ENCODE measurements at regions not wholly inside any gene's neighbourhood (a gene's known extent, or its start where the extent isn't known, plus 50 kb on each side); places are given as distances from the start of the nearest gene placed in this dataset.

DNA sequence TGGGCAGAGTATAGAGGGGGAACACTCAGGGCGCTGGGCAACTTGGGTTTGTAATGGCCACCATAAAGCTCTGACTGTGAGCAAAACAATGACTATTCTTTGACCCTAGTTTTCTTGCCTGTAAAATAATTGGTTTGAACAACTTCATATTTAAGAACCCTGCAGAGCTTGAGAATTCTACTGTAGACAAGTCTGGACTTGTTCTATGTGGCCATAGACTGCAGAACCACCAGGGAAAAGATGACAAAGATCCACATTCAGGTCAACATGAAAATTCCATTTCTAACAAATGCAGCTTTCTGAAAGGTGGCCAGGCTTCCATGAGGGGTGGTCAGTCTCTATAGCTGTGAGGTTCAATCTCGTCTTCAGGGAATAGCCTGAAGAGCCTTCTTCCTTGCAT, 239.4 kb upstream of the LRRN1 start:
- DNase-seq: no peak

- DNase-seq: no peak
These were observed 243.2 kb upstream of the LRRN1 start for GRCh38 chr3:3556078-3556477.

DNA sequence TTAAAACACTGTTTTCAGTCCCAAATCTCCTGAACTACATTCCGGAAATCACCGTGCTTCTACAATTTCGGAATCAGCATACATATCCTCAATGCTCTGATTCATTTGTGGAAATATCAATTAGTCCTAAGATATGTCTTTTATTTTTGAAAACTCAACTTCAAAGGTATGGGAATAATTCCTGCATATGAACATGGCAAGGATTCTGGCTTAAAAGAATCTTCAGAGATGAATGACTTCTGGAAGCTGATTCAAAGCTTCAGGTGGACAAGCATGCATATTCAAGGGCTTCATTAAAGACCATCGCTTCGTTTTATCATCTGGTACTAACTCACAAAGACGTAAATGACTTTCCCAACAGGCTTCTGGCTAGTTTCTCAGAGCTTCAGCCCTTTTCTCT, 246.0 kb upstream of the LRRN1 start:
- no peak for DNase-seq

DNA sequence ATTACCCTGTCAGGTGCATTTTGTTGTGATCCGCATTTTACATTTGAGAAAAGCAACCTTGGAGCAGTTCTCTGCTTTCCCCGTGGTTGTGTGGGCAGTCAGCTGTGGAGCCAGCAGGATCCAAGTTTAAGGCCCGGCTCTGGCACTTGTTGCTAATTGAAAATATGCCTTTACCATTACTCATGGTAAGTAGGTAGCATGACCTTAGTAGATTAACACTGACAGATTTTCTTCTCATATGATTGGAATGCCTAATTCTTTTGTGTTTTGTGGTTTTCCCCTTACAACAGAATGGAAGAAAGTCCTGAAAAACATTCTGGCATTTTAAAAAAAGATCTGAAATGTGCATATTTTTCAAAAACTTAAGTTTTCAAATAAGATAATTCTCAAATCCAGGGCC, 246.5 kb upstream of the LRRN1 start:
- DNase-seq: no peak

DNA sequence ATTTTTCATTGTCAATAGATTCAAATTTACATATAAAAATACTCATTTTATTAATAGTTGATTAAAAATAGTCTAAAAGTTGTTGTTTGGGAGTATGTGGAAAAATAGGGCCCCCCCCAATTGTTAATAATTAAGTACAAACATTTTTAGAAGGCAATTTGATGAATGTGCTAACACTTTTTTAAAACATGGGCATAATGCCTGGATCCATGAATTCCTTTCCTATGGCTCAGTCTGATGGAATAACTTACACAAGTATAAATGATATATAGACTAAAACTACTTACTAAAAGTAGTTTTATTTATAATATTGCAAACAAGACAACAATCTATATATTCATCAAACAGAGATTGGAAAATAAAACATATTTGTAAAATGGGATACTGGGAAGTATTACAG, 247.2 kb upstream of the LRRN1 start:
- no peak for DNase-seq

DNA sequence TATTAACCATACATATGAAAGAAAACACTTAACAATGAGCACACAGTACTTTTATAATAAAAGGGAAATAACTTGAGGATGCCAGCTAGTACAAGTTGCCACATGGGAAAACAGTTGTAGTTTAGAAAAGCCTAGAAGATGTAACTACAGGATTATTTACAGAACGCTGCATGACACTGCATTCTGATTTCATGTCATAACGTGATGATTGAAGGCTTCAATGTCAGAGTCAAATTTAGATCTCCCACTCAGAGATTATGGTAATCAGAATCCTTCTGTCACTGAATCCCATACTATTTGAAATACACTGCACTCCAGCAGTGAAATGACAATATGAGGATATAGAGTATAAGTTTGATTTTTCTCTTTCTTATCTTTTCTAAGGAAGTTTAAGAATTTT, 253.9 kb upstream of the LRRN1 start:
- DNase-seq: no peak

GRCh38 chr3:3538451-3538850, 260.8 kb upstream of the LRRN1 start:
- no peak for DNase-seq

DNA sequence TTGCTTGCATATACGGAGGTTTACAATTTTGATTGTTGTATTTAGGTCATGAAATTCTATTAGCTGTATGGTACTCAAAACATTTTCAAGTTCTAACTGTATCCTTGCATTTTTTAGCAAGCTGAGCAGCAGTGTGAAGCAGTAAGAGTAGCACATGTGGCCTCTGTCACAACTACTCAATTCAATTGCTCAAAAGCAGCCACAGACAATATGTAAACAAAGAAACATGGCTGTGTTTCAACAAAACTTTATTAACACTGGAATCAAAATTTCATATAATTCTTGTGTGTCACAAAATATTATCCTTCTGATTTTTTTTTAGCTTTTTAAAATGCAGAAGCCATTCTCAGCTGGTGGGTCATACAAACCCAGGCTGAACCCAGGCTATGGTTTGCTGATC, 266.7 kb upstream of the LRRN1 start:
- DNase-seq: no peak

GRCh38 chr3:3531476-3531875, 267.8 kb upstream of the LRRN1 start:
- no peak for DNase-seq

- no peak for DNase-seq
These were observed 280.0 kb upstream of the LRRN1 start for GRCh38 chr3:3519266-3519665.

GRCh38 chr3:3516996-3517395, 282.2 kb upstream of the LRRN1 start:
- no peak for DNase-seq

DNA sequence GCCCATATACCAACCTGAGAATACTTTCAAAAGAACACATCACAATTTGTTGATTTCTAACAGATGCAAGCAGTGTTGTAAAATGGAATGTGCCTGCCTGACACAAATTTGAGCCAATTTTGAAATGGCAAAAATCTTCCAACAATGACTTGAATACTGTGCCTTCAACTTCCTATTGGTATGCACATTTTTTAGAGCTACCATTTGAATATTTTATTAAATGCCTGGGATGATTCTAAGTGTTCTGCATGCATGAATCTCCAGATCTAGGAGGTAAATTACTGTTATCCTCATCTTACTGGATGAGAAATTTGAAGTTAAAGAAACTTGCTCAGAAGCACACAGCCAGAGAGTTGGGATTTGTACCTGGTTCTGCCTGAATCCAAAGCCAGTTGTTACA, 282.8 kb upstream of the LRRN1 start:
- DNase-seq: no peak

- no peak for DNase-seq
These were observed 289.6 kb upstream of the LRRN1 start for GRCh38 chr3:3509665-3510064.

GRCh38 chr3:3504686-3505085, 294.5 kb upstream of the LRRN1 start:
- no peak for DNase-seq

- no peak for DNase-seq
These were observed 295.8 kb upstream of the LRRN1 start for GRCh38 chr3:3503411-3503810.

DNA sequence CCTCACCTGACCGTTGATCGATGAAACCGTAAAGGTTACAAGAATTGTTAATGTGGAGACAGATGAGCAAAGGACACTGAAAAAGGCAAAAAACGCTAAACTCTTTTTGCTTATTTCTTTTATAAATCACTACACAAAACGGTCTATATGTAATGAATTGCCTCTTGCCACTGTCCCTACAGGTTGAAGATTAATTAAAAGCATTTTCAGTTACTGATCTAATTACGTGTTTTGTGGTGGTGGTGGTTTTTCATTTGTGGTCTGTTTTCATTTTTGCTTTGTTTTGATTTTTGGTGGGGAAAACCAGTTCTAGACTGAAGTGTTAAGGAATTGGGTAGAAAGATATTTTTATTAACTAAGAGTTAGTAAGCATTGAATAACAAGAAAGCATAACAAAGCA, 299.2 kb upstream of the LRRN1 start:
- no peak for DNase-seq

DNA sequence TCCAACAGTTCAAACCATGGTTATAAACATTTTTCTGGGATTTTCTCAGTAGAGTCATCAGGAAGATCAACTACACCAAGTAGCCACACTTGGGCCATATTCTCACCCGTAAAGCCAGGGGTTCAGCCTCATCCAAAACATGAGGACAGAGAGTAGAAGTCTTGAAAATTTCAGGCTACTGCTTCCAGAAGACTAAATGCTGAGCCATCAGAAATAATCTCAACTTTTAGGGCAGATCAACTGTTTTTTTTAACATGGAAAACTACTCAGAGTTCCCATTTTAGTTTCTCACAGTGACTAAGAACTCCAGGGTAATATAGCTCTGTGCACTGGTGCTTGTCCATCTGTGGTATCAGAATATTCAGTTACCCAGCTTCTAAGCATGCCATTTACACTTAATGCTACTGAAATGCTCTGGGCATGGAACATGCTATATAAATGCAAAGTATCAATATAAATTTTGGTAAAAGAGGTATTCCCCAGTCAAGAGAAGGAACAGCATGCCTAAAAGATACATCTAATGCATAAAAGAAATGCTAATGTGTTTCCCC, 300.1 kb upstream of the LRRN1 start:
- DNase-seq: no peak

DNA sequence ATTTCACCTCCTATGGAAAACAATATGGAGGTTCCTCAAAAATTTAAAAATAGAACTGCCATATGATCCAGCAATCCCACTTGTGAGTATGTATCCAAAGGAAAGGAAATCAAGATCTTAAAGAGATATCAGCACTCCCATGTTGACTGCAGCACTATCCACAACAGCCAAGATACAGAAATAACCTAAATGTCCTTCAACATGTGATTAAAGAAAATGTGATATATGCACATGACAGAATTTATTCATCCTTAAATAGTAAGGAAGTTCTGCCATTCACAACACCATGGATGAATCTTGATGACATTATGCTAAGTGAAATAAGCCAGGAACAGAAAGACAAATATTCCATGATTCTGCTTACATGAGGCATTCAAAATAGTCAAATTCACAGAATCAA, 303.6 kb upstream of the LRRN1 start:
- DNase-seq: no peak

DNA sequence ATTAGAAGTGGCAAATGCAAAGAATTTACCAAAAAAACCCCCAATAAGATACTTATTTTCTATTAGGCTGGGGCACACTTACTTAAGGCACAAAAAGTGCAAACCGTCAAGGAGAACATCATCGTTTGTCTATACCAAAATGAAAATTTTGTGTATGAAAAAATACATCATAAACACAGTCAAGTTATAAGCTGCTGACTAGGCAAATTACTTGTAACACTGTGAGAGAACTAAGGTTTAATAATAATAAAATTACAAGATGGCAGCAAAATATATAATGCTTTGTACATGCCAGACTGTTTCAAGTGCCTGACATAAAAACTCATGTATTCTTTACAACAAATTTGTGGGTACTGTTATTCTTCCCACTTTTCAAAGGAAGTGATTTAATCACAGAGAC, 297.2 kb upstream of the CRBN start:
- no peak for DNase-seq

DNA sequence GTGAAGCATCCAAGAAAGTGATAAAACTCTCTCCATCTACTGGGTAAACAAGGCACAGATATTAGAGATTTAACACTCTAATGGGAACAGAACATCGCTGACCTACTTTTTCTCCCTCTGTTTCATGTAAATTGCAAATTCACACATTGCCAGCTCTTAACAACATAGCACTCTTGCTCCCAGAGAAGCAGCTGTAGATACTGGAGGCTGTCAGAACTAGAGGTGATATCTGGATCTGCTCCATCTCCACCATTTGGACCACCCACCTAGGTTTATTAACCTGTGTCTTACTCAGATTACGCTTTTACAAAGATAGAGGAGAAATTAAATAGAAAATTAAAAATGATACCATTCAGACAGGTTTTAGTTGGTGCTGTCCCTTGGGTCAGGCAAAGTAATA, 289.1 kb upstream of the CRBN start:
- no peak for DNase-seq

DNA sequence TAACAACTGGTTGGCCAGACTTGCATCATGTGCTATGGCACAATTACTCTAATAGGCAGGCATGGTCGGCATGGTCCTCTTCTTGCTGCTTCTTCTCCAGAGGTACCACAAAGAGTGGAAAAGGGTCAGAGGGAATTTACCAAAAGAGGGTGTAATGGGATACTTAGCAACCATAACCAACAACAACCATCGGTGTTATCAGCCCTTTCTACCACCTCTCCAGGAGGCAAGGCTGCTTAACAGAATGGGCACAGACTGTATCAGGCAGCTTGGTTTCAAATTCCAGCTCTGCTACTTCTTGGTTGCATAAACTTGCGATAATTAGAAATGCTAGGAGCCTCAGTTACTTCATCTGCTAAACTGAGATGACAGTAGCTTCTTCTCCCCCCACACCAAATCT, 284.6 kb upstream of the CRBN start:
- DNase-seq: no peak

DNA sequence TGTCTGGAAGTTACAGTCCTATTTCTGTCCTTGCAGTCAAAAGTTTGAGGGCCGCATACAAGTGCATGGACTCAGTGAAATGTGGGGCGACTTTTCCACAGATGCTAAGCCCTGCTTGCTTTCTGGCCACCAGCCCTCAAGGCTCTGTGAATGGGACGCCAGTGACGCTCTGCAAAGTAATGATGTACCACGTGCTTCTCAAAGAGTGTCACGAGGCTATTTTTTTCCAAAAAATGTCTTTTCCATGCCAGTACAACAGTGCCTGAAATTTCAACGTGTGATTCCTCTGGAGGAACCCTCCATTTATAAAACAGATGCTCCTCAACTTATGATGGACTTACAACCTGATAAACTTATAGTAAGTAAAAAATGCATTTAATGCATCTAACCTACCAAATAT, 281.8 kb upstream of the CRBN start:
- no peak for DNase-seq

- no peak for DNase-seq
These were observed 269.0 kb upstream of the CRBN start for GRCh38 chr3:3448468-3448867.

GRCh38 chr3:3447641-3448040, 268.1 kb upstream of the CRBN start:
- DNase-seq: no peak

DNA sequence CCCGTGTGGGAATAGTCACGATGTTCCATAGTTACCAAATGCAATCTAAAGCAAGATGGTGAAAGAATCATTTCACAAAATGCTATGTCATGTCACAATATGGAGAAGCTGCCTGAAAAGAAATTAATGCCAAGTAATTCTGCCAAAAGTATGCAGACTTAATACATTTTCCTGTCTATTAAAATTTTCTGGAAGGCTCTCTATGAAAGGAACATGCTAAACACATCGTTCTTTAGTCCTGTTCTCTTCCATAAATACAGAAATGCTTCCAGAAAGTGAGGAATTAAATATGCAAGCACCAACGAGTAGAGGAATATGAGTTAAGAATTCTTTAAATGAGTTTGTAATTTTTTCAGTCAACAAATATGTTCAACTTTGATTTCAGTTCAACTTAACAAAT, 266.8 kb upstream of the CRBN start:
- no peak for DNase-seq

DNA sequence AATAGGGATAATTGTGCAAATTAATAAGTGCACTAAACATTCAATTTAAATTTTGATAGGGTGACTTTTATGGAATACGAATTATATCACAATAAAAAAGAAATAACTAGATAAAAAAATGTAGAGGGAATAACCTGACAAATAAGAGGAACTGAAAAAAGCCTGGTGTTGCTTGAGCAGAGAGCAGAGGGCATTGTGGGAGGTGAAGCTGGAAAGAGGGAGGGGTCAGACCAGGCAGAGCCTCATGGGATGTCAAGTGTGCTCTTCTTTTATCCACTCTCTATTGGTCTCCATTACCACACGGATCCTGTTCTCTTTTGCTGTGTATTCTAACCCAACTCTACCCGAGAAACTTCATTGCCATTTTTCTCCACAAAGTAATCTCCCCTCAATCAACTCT, 264.0 kb upstream of the CRBN start:
- no peak for DNase-seq
